Adrenal gland (tissue), 5 donors: ENCODE measurements at regions not wholly inside any gene's neighbourhood (a gene's known extent, or its start where the extent isn't known, plus 50 kb on each side); places are given as distances from the start of the nearest gene placed in this dataset.

Source experiments
- POLR2A ChIP-seq, 2 donors: fragments of 450-650 bp; IDR thresholded peaks; one replicate each; pipeline ENCODE4 v1.6.1; 2017; ENCODE audit warnings: antibody characterized with exemption in 2 of 2, mild to moderate bottlenecking in 2 of 2, moderate library complexity in 1 of 2
- TF ChIP-seq, protein P1 (sequence below), 6 experiments: fragments of 450-650 bp in 4 of 6; fragments of 200-600 bp in 2 of 6; sonication (generic) in 1 of 6; IDR thresholded peaks; 1 replicate in 5 of 6; 2 replicates in 1 of 6; pipeline versions ENCODE4 v1.5.1 to v1.8.0; 2016 to 2021; ENCODE audit warnings: antibody characterized with exemption in 6 of 6, mild to moderate bottlenecking in 2 of 6, moderate library complexity in 1 of 6
- donor health status: DM: no; HTN: no; CAD: no.

DNA sequence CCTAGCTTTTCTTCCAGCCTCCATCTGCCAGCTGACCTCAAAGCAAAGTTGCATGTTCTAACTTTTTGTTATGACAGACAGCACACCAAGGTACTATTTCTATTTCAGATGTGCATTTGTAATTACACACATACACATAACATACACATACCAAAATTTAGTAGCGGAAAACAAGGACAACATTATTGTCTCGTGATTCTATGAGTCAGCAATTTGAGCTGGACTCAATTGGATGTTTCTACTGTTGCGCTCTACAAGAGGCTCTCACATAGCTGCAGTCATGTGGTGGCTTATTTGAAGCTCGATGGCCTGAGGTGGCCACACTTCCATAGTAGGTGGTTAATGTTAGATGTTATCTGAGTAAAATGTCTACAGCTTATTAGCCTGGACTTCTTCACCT is 1010.1 kb upstream of the B3GALT2 start:
- TF ChIP-seq, protein P1, sequence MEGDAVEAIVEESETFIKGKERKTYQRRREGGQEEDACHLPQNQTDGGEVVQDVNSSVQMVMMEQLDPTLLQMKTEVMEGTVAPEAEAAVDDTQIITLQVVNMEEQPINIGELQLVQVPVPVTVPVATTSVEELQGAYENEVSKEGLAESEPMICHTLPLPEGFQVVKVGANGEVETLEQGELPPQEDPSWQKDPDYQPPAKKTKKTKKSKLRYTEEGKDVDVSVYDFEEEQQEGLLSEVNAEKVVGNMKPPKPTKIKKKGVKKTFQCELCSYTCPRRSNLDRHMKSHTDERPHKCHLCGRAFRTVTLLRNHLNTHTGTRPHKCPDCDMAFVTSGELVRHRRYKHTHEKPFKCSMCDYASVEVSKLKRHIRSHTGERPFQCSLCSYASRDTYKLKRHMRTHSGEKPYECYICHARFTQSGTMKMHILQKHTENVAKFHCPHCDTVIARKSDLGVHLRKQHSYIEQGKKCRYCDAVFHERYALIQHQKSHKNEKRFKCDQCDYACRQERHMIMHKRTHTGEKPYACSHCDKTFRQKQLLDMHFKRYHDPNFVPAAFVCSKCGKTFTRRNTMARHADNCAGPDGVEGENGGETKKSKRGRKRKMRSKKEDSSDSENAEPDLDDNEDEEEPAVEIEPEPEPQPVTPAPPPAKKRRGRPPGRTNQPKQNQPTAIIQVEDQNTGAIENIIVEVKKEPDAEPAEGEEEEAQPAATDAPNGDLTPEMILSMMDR (IDR thresholded peaks at IDR 0.05): no peak
- no peak for TF ChIP-seq POLR2A (IDR thresholded peaks at IDR 0.05)
